ENCODE measurements at regions not wholly inside any gene's neighbourhood (a gene's known extent, or its start where the extent isn't known, plus 50 kb on each side); places are given as distances from the start of the nearest gene placed in this dataset.
"Not testable (repeated sequence)": the region's sequence is repeated elsewhere in the genome, so short reads cannot be mapped to it uniquely, and the experiment has no call there.

GRCh38 chr2:138395565-138396306 lies 105.8 kb upstream of the SPOPL start:
- DNase-seq, result no peak

GRCh38 chr2:138396843-138397242 lies 104.7 kb upstream of the SPOPL start:
- no peak for DNase-seq

DNA sequence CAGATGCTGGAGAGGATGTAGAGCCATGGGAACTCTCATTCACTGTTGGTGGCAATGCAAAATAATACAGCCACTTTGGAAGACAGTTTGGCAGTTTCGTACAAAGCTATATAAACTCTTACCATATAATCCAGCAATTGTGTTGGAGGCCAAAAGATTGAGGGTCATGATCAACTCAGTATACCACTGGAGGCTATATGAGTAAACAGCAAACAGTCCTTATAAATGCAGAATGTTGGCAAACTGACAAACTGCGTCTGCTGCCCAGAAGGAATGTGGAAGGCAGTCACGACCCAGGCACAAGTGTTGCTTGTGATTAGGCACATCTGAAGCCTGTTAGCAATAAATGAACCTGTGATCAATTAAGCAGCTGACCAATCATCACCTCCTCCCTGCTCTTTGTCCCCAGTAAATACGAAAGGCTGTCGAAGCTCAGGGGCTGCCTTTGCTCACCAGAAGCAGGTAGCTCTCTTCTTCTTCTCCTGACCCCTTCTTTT lies 98.1 kb upstream of the SPOPL start:
- no peak for DNase-seq

DNA sequence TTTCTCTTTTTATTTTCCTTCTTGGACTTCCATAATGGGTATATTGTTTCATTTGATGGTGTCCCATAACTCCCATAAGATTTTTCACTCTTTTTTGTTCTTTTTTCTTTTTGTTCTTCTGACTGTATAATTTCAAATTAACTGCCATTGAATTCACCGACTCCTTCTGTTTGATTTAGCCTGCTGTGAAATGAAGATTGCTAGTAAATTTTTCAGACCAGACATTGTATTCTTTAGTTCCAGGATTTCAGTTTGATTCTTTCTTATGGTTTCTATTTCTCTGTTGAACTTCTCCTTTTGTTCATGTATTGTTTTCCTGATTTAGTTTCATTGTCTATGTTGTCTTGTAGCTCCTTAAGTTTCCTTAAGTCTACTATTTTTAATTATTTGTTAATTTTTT lies 87.6 kb upstream of the SPOPL start:
- no peak for DNase-seq

DNA sequence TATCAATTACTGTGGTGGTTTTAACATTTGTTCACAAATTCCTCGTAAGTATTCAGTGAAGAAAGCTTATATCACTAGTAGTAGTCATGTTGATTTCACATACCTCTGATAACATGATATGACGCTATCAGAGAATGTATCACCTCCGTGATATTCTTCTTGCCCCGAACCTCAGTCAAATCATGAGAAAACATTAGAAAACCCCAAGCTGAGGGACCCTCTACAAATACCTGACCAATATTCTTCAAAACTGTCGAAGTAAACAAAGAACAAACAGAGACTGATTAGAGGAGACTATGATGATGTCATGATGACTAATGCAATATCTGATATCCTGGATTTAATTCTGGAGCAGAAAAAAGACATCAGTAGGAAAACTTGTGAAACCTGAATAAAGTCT lies 85.6 kb upstream of the SPOPL start:
- no peak for DNase-seq

GRCh38 chr2:138418453-138418852 lies 83.1 kb upstream of the SPOPL start:
- no peak for DNase-seq

GRCh38 chr2:138421315-138421970 lies 80.1 kb upstream of the SPOPL start:
- DNase-seq, result no peak

- no peak for DNase-seq
Measured at GRCh38 chr2:138421971-138422335, 79.6 kb upstream of the SPOPL start.

DNA sequence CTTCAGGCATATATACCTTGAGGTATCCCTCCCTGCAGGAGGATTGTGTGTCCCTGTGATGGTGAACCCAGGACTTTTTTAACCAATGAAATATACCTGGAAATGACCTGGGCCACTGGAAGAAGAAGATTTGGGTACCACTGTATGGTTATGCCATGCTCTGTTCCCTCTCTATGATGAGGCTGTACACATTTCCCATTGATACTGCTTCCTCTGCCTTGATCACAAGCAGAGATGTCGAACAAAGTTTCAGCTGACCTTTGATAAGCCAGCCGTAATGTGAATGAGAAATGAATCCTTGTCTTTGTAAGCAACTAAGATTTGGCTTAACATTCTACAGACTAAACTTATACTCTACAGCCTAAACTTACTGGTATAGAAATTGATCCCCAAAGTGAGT lies 78.4 kb upstream of the SPOPL start:
- DNase-seq, result no peak

GRCh38 chr2:138423745-138424144 lies 77.8 kb upstream of the SPOPL start:
- DNase-seq, result no peak

GRCh38 chr2:138424436-138425140 lies 77.0 kb upstream of the SPOPL start:
- no peak for DNase-seq

DNA sequence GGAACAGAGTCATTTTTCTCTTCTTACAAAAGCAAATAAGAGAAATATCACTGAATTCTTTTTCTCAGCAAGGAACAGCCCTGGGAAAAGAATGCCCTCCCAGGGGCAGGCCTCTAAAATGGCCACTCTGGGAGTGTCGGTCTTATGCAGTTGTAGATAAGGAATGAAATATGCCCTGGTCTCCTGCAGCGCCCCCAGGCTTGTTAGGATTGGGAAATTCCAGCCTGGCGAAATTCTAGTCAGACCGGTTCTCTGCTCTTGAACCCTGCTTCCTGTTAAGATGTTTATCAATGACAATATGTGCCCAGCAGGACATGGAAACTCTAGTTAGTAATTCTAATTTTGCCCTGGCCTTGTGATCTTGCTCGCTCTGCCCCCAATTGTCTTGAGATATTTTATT lies 75.5 kb upstream of the SPOPL start:
- not testable (repeated sequence) for DNase-seq

DNA sequence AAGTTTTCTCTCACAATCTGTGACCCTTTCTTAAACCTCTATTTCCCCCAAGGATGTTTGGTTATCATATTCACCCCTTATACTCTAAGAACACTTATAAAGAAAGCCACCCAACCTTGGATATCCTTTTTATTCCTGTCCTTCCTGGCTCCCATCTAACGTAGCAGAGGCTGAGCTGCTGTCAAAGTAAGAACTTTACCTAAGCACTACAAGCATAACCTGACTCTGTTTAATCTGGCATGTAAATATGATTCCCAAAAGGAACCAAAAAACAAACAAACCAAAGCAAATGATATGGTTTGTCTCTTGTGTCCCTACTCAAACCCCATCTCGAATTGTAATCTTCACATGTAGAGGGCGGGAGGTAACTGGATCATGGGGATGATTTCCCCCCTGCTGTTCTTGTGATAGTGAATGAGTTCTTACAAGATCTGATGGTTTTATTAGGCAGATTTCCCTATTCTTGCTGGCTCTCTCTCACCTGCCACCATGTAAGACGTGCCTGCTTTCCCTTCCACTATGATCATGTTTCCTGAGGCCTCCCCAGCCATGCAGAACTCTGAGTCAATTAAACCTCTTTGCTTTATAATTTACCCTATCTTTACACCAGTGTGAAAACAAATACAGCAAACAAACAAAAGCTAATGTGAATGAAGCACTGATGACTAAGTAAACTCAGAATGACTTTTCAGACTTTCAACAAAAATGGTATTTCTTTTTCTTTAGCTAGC lies 72.7 kb upstream of the SPOPL start:
- no peak for DNase-seq

DNA sequence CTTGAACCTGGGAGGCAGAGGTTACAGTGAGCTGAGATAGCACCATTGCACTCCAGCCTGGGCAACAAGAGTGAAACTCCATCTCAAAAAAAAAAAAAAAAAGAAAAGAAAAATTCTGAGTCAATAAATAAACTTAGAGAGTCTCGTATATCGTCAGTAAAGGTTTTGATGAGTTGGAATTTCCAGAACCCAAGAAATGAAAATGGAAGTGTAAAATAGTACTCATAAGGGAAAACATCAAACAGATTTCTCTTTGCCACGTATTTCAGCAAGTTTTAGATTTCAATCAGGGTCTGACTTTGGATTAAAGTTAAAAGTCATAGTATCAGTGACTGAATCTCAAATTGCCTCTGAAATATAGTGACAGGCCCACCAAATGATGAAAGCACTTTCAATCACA lies 71.4 kb upstream of the SPOPL start:
- no peak for DNase-seq

- DNase-seq, result no peak
Measured at GRCh38 chr2:138432971-138433370, 68.6 kb upstream of the SPOPL start.

- DNase-seq, result no peak
Measured at GRCh38 chr2:138433995-138434951, 67.3 kb upstream of the SPOPL start.

DNA sequence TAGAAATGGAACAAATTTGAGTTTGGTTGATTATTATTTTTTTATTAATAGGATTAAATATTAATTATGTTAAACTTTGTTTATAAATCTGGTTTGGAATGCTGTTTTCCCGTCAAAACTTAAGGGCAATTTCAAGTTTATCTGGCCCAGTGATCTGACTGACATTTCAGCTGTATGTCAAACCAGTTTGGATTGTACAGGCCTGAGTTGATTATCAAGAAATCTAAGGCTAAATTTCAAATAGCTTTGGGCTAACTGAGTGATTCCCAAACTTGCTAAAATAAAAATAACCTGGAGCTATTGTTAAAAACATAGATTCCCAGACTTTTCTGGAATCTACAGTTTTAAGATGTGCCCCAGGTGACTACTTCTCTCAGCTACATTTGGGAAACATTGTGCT lies 65.9 kb upstream of the SPOPL start:
- no peak for DNase-seq

DNA sequence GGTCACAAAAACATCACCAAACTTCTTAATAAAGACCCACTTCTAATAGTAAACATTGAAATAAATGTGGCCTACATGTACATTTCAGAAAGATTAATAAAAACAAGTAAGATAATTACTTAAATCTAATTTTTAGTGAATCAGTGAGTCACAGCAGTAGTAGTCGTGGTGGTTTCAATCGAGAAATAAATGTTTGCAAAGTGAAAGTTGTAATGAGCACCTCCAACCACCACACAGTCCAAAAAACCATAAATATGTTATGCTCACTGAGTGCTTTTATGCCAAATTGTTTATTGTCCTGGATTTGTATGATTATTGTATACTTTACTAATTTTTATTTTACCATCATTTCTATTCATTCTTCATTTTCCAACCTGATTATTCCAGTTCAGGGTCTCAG lies 61.8 kb upstream of the SPOPL start:
- no peak for DNase-seq

GRCh38 chr2:138440759-138441158 lies 60.8 kb upstream of the SPOPL start:
- DNase-seq, result no peak

DNA sequence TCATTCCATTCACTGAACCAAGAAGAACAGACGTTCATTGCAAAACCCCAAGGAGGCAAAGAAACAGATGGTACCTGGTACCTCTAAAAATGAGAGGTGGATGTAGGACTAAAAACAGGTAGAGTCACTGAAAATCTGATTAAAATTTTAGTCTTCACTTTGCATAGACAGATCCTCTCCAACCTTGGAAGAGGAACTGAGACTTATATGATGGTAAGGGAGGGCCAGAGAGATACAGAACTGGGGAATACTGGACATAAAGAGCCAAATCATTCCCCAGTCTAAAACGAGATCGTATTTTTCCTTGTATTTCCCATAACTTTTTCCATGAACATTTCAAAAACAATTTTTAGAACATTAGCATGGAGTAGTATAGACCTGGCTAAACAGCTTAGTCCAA lies 59.7 kb upstream of the SPOPL start:
- DNase-seq, result no peak

GRCh38 chr2:138444411-138444810 lies 57.2 kb upstream of the SPOPL start:
- no peak for DNase-seq

DNA sequence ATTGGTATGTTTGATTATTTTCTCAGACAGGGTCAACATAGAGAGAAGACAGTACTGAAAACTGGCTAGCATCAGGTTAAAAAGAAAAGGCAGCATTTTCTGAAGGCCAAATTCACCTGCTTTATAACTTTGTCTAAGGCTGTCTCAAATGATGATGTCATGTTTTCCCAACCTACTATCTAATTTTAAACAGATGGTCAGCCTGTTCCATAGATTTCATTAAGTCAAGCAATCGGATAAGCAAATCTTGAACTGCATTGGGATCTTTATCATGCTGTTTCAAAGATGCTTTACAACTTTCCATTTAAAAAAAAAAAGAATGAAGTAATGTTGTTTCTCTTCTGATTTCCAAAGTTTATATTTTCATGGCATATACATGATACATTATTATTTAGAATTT lies 56.3 kb upstream of the SPOPL start:
- no peak for DNase-seq
